HEK293 (cell line): ENCODE measurements at regions not wholly inside any gene's neighbourhood (a gene's known extent, or its start where the extent isn't known, plus 50 kb on each side); places are given as distances from the start of the nearest gene placed in this dataset.

Experiments used
- CTCF ChIA-PET: fragments of 350-600 bp; formaldehyde crosslinking; extraction: SDS; loops from one replicate; lab custom pipeline; 2021; ENCODE audit warnings: antibody characterized with exemption; lab: Yijun Ruan, JAX
- POLR2A ChIA-PET: fragments of 300-600 bp; formaldehyde crosslinking; extraction: SDS; loops from one replicate; lab custom pipeline; 2020; ENCODE audit warnings: antibody characterized with exemption, inconsistent platforms; lab: Yijun Ruan, JAX
- H3K27ac ChIP-seq: fragments of 200-500 bp; sonication (Bioruptor generic); 2 replicates; pipeline ENCODE4 v1.5.1; 2014; ENCODE audit warnings: low read depth, low read length, control low read depth, inconsistent platforms; ENCODE audit errors: extremely low read depth
- H3K36me3 ChIP-seq, 2 experiments: fragments of 200-500 bp in 1 of 2; sonication (Bioruptor generic) in 1 of 2; 1 replicate in 1 of 2; 2 replicates in 1 of 2; pipeline ENCODE4 v1.5.1; 2014 to 2017; ENCODE audit warnings: inconsistent platforms in 2 of 2, low read length in 2 of 2; ENCODE audit not compliant: control insufficient read depth in 2 of 2, insufficient read depth in 1 of 2
- H3K4me1 ChIP-seq: fragments of 200-500 bp; sonication (Bioruptor generic); 2 replicates; pipeline ENCODE4 v1.5.1; 2014; ENCODE audit warnings: mild to moderate bottlenecking, low read length, inconsistent platforms; ENCODE audit not compliant: control insufficient read depth, insufficient read depth
- H3K4me3 ChIP-seq: 2 replicates; pipeline ENCODE4 v1.5.1; 2011; ENCODE audit warnings: low read depth, mild to moderate bottlenecking, control low read depth, low read length, moderate library complexity
- H3K9me3 ChIP-seq: fragments of 200-500 bp; sonication (Bioruptor generic); 2 replicates; pipeline ENCODE4 v1.5.1; 2014; ENCODE audit warnings: low read depth, low read length, inconsistent platforms; ENCODE audit not compliant: control insufficient read depth, insufficient read depth
- GLI2 ChIP-seq: fragments of 450-650 bp; formaldehyde crosslinking; IDR thresholded peaks from 2 replicates; pipeline ENCODE4; 2017; ENCODE audit warnings: missing biosample characterization, missing genetic modification characterization, low read depth, borderline replicate concordance
- KLF17 ChIP-seq: fragments of 450-650 bp; formaldehyde crosslinking; IDR thresholded peaks from 2 replicates; pipeline ENCODE4 v1.5.1; 2016; ENCODE audit warnings: missing biosample characterization, missing genetic modification characterization
- OVOL3 ChIP-seq: fragments of 450-650 bp; formaldehyde crosslinking; IDR thresholded peaks from 2 replicates; pipeline ENCODE4 v1.5.1; 2016; ENCODE audit warnings: missing biosample characterization, missing genetic modification characterization
- PRDM2 ChIP-seq: fragments of 450-650 bp; formaldehyde crosslinking; IDR thresholded peaks from 2 replicates; pipeline ENCODE4 v1.5.1; 2016; ENCODE audit warnings: missing biosample characterization, missing genetic modification characterization, borderline replicate concordance
- TCF7L2 ChIP-seq: IDR thresholded peaks from 2 replicates; pipeline ENCODE4 v1.6.1; 2011; ENCODE audit warnings: low read depth, mild to moderate bottlenecking, inconsistent platforms, low read length, moderate library complexity, borderline replicate concordance
- YY1 ChIP-seq: fragments of 450-650 bp; formaldehyde crosslinking; IDR thresholded peaks from 2 replicates; pipeline ENCODE4 v1.5.1; 2018; ENCODE audit warnings: missing biosample characterization, missing genetic modification characterization
- ZBTB26 ChIP-seq: fragments of 450-650 bp; formaldehyde crosslinking; optimal IDR thresholded peaks from 2 replicates; pipeline ENCODE3; 2016; ENCODE audit warnings: missing biosample characterization, mild to moderate bottlenecking, missing genetic modification characterization
- ZEB2 ChIP-seq: fragments of 450-650 bp; formaldehyde crosslinking; IDR thresholded peaks from 2 replicates; pipeline ENCODE4 v1.5.1; 2016; ENCODE audit warnings: missing biosample characterization, missing genetic modification characterization
- ZIC2 ChIP-seq: fragments of 450-650 bp; formaldehyde crosslinking; IDR thresholded peaks from 2 replicates; pipeline ENCODE4 v1.5.1; 2016; ENCODE audit warnings: missing biosample characterization, missing genetic modification characterization
- ZNF16 ChIP-seq: fragments of 450-650 bp; formaldehyde crosslinking; IDR thresholded peaks from 2 replicates; pipeline ENCODE4 v1.5.1; 2016; ENCODE audit warnings: low read depth, missing biosample characterization, missing genetic modification characterization
- ZNF175 ChIP-seq: fragments of 450-650 bp; formaldehyde crosslinking; IDR thresholded peaks from 2 replicates; pipeline ENCODE4 v1.5.1; 2016; ENCODE audit warnings: missing biosample characterization, missing genetic modification characterization
- ZNF292 ChIP-seq: fragments of 450-650 bp; formaldehyde crosslinking; IDR thresholded peaks from 2 replicates; pipeline ENCODE4 v1.5.1; 2016; ENCODE audit warnings: low read depth, missing biosample characterization, missing genetic modification characterization, borderline replicate concordance
- ZNF398 ChIP-seq: fragments of 450-650 bp; formaldehyde crosslinking; IDR thresholded peaks from 2 replicates; pipeline ENCODE4 v1.5.1; 2017; ENCODE audit warnings: missing biosample characterization, missing genetic modification characterization
- ZNF596 ChIP-seq: fragments of 450-650 bp; IDR thresholded peaks from 2 replicates; pipeline ENCODE4 v1.5.0; 2018; ENCODE audit warnings: missing biosample characterization, mild to moderate bottlenecking, missing genetic modification characterization, moderate library complexity
- ZNF610 ChIP-seq: fragments of 450-650 bp; formaldehyde crosslinking; IDR thresholded peaks from 2 replicates; pipeline ENCODE4 v1.5.1; 2016; ENCODE audit warnings: missing biosample characterization, missing genetic modification characterization, borderline replicate concordance
- ZNF658 ChIP-seq: fragments of 450-650 bp; formaldehyde crosslinking; IDR thresholded peaks from 2 replicates; pipeline ENCODE4; 2016; ENCODE audit warnings: missing biosample characterization, missing genetic modification characterization
- ZNF785 ChIP-seq: fragments of 450-650 bp; formaldehyde crosslinking; IDR thresholded peaks from 2 replicates; pipeline ENCODE4 v1.5.1; 2016; ENCODE audit warnings: missing biosample characterization, missing genetic modification characterization
- ZNF791 ChIP-seq: fragments of 450-650 bp; formaldehyde crosslinking; IDR thresholded peaks from 2 replicates; pipeline ENCODE4 v1.5.1; 2016; ENCODE audit warnings: missing biosample characterization, missing genetic modification characterization

- POLR2A ChIA-PET, result no interaction called here
Observed at GRCh38 chr10:105756386-105756785, 1115.3 kb downstream of the SORCS3 start.

GRCh38 chr10:105751688-105752087 is 1110.6 kb downstream of the SORCS3 start:
- no peaks in the 10 kb centered on the region for H3K36me3 ChIP-seq
- CTCF ChIA-PET, result no interaction called here
- H3K4me3 ChIP-seq, result no peak overlapping the region
- no peaks in the 10 kb centered on the region for H3K4me1 ChIP-seq
- no peaks in the 10 kb centered on the region for H3K9me3 ChIP-seq
- TF ChIP-seq PRDM2 (tag by site-specific recombination) (no peak), ZNF175 (no peak), KLF17 (tag by site-specific recombination) (no peak), ZIC2 (tag by site-specific recombination) (no peak), ZNF785 (tag by site-specific recombination) (no peak)
- TF ChIP-seq, all 188 proteins: peak for 0
- no peak overlapping the region for H3K27ac ChIP-seq
- POLR2A ChIA-PET, result no interaction called here

More at GRCh38 chr10:105756386-105756785, 1115.3 kb downstream of the SORCS3 start:
- Histone ChIP-seq H3K4me3 (no peak overlapping the region), H3K27ac (no peak overlapping the region), H3K4me1 (no peaks in the 10 kb centered on the region)
- TF ChIP-seq YY1 (tag by site-specific recombination) (no peak), TCF7L2 (no peak), ZNF16 (tag by site-specific recombination) (no peak), ZNF398 (tag by site-specific recombination) (no peak), ZBTB26 (no peak), OVOL3 (tag by site-specific recombination) (no peak), GLI2 (tag by site-specific recombination) (no peak), ZNF596 (no peak), ZNF292 (tag by site-specific recombination) (no peak), ZNF658 (tag by site-specific recombination) (no peak), ZNF791 (tag by site-specific recombination) (no peak), ZEB2 (tag by site-specific recombination) (no peak), ZNF610 (no peak)
- TF ChIP-seq, all 188 proteins: peak for 0
- CTCF ChIA-PET, result no interaction called here
- no peaks in the 10 kb centered on the region for H3K36me3 ChIP-seq
- no peaks in the 10 kb centered on the region for H3K9me3 ChIP-seq
